ENCODE measurements at regions not wholly inside any gene's neighbourhood (a gene's known extent, or its start where the extent isn't known, plus 50 kb on each side); places are given as distances from the start of the nearest gene placed in this dataset.

- TF ChIP-seq REST (IDR thresholded peaks at IDR 0.05; ENCODE audit: unreplicated experiment), result no peak
- TF ChIP-seq, protein P1, sequence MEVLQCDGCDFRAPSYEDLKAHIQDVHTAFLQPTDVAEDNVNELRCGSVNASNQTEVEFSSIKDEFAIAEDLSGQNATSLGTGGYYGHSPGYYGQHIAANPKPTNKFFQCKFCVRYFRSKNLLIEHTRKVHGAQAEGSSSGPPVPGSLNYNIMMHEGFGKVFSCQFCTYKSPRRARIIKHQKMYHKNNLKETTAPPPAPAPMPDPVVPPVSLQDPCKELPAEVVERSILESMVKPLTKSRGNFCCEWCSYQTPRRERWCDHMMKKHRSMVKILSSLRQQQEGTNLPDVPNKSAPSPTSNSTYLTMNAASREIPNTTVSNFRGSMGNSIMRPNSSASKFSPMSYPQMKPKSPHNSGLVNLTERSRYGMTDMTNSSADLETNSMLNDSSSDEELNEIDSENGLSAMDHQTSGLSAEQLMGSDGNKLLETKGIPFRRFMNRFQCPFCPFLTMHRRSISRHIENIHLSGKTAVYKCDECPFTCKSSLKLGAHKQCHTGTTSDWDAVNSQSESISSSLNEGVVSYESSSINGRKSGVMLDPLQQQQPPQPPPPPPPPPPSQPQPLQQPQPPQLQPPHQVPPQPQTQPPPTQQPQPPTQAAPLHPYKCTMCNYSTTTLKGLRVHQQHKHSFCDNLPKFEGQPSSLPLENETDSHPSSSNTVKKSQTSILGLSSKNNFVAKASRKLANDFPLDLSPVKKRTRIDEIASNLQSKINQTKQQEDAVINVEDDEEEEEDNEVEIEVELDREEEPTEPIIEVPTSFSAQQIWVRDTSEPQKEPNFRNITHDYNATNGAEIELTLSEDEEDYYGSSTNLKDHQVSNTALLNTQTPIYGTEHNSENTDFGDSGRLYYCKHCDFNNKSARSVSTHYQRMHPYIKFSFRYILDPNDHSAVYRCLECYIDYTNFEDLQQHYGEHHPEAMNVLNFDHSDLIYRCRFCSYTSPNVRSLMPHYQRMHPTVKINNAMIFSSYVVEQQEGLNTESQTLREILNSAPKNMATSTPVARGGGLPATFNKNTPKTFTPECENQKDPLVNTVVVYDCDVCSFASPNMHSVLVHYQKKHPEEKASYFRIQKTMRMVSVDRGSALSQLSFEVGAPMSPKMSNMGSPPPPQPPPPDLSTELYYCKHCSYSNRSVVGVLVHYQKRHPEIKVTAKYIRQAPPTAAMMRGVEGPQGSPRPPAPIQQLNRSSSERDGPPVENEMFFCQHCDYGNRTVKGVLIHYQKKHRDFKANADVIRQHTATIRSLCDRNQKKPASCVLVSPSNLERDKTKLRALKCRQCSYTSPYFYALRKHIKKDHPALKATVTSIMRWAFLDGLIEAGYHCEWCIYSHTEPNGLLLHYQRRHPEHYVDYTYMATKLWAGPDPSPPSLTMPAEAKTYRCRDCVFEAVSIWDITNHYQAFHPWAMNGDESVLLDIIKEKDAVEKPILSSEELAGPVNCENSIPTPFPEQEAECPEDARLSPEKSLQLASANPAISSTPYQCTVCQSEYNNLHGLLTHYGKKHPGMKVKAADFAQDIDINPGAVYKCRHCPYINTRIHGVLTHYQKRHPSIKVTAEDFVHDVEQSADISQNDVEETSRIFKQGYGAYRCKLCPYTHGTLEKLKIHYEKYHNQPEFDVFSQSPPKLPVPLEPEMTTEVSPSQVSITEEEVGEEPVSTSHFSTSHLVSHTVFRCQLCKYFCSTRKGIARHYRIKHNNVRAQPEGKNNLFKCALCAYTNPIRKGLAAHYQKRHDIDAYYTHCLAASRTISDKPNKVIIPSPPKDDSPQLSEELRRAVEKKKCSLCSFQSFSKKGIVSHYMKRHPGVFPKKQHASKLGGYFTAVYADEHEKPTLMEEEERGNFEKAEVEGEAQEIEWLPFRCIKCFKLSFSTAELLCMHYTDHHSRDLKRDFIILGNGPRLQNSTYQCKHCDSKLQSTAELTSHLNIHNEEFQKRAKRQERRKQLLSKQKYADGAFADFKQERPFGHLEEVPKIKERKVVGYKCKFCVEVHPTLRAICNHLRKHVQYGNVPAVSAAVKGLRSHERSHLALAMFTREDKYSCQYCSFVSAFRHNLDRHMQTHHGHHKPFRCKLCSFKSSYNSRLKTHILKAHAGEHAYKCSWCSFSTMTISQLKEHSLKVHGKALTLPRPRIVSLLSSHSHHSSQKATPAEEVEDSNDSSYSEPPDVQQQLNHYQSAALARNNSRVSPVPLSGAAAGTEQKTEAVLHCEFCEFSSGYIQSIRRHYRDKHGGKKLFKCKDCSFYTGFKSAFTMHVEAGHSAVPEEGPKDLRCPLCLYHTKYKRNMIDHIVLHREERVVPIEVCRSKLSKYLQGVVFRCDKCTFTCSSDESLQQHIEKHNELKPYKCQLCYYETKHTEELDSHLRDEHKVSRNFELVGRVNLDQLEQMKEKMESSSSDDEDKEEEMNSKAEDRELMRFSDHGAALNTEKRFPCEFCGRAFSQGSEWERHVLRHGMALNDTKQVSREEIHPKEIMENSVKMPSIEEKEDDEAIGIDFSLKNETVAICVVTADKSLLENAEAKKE (CRISPR knock-in tag; IDR thresholded peaks at IDR 0.05), result no peak
- no peak for TF ChIP-seq NANOG (IDR thresholded peaks at IDR 0.05; ENCODE audit: borderline replicate concordance)
- TF ChIP-seq ZNF114 (CRISPR knock-in tag; IDR thresholded peaks at IDR 0.05), result no peak
- no peak for TF ChIP-seq EZH2 (IDR thresholded peaks at IDR 0.05; ENCODE audit: low read depth, unreplicated experiment)
- no peak for TF ChIP-seq EZH2phosphoT487 (IDR thresholded peaks at IDR 0.05; ENCODE audit: unreplicated experiment)
These were observed 177.8 kb downstream of the RAB28 start (continued) for GRCh38 chr4:13306356-13306755.

GRCh38 chr4:13302876-13303275 is 181.3 kb downstream of the RAB28 start:
- H3K27ac ChIP-seq (ENCODE audit: low read depth), result no peak overlapping the region
- Mint-ChIP-seq H3K27ac (no peak overlapping the region), H3K4me1 (peaks cover 10% of the 10 kb centered on the region; the same call in 2 of the 3 replicates), H3K9me3 (peaks cover 7% of the 10 kb centered on the region), H3K27me3 (ENCODE audit: insufficient read depth, low read depth, poor library complexity) (peaks cover 1% of the 10 kb centered on the region), H3K4me3 (no peak overlapping the region), H3K36me3 (ENCODE audit: low read depth) (peaks cover 17% of the 10 kb centered on the region)
- no peak for DNase-seq (ENCODE audit: low spot score)
- H3K36me3 ChIP-seq (ENCODE audit: insufficient read depth), result no peaks in the 10 kb centered on the region
- H2AFZ ChIP-seq, result no peak overlapping the region
- no peaks in the 10 kb centered on the region for H3F3A ChIP-seq (replicated peaks; ENCODE audit: low read depth)
- no peak overlapping the region for H3K4me3 ChIP-seq
- H3K27me3 ChIP-seq (ENCODE audit: insufficient read depth), result no peaks in the 10 kb centered on the region
- no peaks in the 10 kb centered on the region for H3K4me1 ChIP-seq (ENCODE audit: insufficient read depth)
- ATAC-seq, result no peak
- no peak overlapping the region for H3K4me2 ChIP-seq
- H4K20me1 ChIP-seq (replicated peaks; ENCODE audit: insufficient read depth), result no peaks in the 10 kb centered on the region
- H3K79me2 ChIP-seq (replicated peaks; ENCODE audit: insufficient read depth), result no peaks in the 10 kb centered on the region
- H3K9me2 ChIP-seq (ENCODE audit: insufficient read depth), result peaks cover 13% of the 10 kb centered on the region; the same call in 1 of the 2 replicates
- TF ChIP-seq CREB1 (CRISPR knock-in tag; IDR thresholded peaks at IDR 0.05; ENCODE audit: low read depth), result no peak
- no peak for TF ChIP-seq NANOG (IDR thresholded peaks at IDR 0.05; ENCODE audit: borderline replicate concordance)
- TF ChIP-seq JUNB (IDR thresholded peaks at IDR 0.05; ENCODE audit: unreplicated experiment), result no peak
- TF ChIP-seq EZH2 (IDR thresholded peaks at IDR 0.05; ENCODE audit: low read depth, unreplicated experiment), result no peak
- TF ChIP-seq POLR2AphosphoS5 (IDR thresholded peaks at IDR 0.05; ENCODE audit: low read depth), result no peak
